CD4-positive, alpha-beta T cell treated with Interleukin-15 for 4 hours (primary cell): ENCODE measurements at regions not wholly inside any gene's neighbourhood (a gene's known extent, or its start where the extent isn't known, plus 50 kb on each side); places are given as distances from the start of the nearest gene placed in this dataset.

Experiments used
- DNase-seq: peaks from one replicate; pipeline ENCODE4 v3.0.0-alpha.2; 2020; ENCODE audit warnings: low spot score

GRCh38 chr6:105815661-105816555, 270.2 kb upstream of the PRDM1 start:
- no peak for DNase-seq

GRCh38 chr6:105814745-105815536, 271.2 kb upstream of the PRDM1 start:
- DNase-seq, result peak; percentile 16

GRCh38 chr6:105810922-105811482, 275.1 kb upstream of the PRDM1 start:
- DNase-seq, result no peak

GRCh38 chr6:105810105-105810921, 275.8 kb upstream of the PRDM1 start:
- DNase-seq, result peak; percentile 57

DNA sequence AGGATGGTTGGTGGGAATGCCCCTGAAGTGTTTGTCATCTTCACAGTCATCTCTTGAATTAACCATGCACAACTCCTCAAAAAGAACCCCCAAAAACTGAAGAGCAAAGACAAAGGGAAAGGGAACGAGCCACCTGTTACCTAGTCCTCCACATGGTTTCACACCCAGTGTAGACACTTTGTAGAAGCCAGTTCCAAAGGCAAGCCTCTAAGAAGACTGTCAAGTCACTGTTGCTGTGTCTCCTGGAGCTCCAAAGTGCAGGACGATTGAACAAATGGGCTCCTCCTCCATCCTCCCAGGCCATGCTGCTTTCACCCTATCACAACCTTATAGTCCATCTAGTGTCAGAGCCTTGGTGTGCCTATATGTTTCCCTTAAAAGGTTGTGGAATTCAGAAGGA, 277.6 kb upstream of the PRDM1 start:
- DNase-seq, result no peak

DNA sequence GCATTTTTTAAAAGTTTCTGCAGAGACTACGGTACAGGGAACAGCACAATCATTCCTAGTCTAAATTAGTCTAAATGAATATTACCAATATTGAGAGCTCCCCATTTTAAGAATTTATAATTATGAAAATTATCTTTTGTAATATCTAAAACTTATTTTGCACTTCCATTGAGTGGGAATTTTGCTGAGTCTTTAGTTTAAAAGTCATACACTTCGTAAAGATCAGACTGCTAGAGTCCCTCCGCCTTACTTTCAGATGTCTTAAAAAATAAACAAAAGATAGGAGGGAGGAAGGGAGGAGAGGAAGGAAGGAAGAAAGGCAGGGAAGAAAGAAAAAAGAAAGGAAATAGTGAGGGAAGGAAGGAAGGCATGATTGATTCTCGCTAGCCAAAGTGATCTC, 278.2 kb upstream of the PRDM1 start:
- no peak for DNase-seq

DNA sequence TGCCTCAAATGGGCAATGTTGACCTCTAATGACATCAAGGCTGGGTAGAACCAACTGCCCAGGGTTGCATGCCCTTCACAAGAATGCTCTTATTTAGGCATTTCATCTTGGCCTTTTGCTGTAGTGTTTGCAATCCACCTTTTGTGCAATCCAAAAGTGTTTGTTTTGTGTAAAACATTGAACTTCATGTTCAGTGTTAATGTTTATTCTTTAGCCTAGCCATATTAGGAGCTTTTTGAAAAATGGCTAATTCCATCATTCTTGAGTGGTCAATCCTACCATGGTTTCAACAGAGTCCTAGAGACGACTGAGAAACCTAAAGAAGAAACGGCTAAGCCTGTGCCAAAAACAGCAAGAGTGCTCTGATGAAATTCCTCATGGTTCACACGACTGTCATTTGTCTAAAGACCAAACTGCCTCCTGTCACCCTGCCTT, 279.6 kb upstream of the PRDM1 start:
- DNase-seq, result no peak

GRCh38 chr6:105805501-105806023, 280.6 kb upstream of the PRDM1 start:
- DNase-seq, result no peak

DNA sequence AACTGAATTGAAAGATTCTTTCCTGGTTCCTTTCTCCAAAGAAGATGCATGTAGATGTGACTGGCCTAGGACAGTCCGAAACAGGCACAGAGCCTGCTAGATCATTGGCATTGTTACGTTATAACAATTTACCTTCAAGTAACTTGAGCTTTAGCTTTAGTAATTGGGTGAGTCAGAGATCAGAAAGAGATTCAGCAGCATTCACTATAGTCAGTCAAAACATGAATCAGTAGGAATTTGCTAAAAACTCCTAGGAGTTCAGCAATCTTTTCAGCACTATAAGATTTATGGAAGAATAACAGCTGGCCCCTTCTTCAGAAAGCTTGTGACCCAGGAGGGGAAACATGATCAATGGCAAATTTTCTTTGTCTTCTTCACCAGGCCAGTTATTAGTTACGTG, 281.7 kb upstream of the PRDM1 start:
- DNase-seq, result no peak

DNA sequence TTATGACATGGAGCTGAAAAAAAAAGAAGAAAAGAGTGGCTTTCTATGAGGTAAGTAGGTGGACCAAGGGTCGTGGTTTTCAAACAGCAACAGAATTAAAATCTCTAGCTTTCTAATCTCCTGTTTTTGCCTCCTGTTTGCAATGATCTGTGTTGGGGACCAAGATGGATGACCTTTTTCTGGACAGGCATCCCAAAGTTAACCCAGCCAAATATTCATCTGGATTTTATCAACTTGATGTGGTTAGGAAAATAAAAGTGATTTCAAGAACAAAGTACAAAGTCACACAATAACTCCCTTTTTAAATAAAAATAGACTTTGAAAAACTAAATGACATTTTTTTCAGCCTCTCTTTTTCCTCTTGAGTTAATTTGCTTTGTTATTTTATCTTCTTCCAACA, 282.1 kb upstream of the PRDM1 start:
- DNase-seq, result no peak

DNA sequence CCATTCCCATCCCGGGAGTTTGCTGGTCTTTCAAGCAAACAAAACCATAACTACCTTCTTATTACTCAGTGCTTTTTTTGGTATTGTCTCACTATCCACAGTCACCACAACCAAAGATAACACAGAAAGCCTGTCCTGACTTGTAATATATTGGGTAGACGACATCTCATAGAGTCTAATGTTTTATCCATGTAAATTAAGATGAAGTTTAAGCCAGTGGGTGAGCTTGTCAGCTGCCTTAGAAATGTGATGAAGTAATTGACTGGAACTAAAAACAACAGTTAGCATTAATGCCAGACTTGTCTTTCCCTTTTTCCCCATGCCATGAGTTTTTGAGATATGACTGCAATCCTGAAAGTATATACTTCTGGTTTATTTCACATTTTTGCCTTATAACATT, 282.7 kb upstream of the PRDM1 start:
- no peak for DNase-seq

DNA sequence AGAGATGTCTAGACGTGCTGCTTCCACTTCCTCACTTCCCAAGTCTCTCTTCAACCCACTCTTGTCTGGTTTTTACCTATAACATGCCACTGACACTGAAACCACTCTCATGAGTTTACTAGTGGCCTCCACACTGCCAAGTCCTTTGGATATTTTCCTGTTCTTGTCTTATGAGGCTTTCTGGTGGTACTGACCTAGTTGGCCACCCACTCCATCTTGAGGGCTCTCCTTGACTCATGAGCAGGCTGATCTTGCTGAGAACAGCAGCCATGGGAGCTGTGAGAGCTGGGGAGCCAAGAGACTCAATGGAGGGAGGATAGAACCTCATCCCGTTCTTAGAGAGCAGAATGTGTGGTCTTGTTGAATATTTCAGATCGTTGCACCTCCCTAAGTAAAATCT, 283.4 kb upstream of the PRDM1 start:
- no peak for DNase-seq

DNA sequence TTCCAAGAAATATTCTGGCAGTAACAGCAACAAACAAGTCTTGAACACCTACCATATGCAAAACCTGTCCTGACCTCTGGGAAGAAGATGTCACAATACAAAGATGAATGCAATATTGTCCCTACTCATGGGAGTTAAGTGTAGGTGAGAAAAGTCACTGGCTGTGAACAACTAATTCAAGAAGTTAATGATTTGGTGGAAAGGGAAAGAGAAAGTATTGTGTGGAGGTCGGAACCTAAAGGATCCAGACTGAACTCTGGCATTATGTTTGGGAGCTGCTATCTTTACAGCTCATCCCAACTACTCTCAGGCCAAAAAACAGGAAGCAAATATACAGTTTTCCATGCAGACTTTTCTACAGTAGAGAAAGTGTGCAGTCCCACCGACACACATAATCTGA, 285.3 kb upstream of the PRDM1 start:
- no peak for DNase-seq

- no peak for DNase-seq
These were observed 285.7 kb upstream of the PRDM1 start for GRCh38 chr6:105800398-105800797.

DNA sequence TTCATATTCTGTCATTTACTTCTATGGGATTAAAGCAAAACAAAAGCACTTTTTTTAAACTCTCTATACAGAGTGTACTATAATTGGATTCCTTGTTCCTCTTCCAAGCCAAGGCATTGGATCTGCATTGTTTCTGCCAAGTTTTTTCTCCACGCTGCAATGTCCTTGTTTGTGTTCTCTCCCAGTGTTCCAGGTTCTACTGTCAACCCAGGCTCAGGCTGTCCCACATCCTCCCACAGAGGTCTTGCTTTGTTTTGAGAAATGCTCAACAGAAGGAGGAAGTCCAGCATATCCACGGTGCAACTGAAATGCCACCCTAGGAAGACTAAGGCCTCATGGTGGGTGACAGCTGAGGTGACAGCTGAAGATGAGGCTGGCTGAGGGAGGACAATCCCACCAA, 287.1 kb upstream of the PRDM1 start:
- no peak for DNase-seq

DNA sequence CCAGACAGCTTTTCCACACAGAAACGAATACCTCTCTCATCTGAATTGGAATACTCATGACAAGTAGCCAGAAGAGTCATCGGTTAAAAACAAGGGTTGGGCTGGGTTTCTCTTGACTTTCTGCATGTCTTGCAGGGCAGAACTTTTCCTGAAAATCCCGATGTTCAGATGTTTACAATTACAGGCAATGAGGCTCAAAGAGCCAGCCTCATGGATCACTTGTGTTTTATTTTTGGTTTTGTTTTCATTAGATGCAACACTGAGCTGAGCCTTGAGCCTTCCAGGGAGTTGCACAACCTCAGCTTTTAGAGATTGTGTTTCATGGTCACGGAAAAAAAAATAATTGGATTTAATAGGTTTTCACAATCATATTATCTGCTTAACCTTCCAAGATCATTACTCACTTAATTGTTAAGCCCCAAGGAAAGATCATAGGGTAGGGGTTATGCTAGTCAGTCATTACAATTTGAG, 288.1 kb upstream of the PRDM1 start:
- no peak for DNase-seq

DNA sequence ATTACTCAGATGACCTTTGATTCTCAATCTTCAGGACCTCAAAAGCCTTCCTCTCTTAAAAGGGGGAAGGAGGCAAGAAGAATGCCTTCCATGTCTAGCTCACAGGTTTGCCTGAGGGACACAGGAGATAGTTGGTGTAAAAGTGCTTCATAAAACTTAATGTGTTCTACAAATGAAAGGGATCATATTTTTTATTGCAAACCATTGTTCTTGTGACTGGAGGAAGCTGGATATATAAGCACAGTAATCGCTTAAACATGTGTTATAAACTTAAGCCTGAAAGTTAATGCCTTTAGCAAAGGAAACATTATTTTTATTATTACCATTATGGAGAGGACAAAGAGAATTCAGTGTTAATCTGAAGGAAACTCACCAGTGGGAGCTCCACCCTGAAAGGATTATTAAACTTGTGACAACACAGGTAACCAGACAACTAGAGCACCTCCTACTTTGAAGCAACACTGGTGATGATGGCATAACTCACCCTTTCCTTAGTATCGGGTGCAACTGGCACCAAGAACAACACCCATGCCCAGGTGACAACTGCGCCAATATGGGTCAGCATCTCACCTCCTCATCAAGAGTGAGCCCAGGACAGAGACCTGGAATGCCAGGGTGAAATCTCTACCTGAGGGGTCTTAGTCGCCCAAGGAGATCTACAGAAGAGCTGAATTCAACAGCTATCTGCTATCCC, 288.7 kb upstream of the PRDM1 start:
- no peak for DNase-seq

DNA sequence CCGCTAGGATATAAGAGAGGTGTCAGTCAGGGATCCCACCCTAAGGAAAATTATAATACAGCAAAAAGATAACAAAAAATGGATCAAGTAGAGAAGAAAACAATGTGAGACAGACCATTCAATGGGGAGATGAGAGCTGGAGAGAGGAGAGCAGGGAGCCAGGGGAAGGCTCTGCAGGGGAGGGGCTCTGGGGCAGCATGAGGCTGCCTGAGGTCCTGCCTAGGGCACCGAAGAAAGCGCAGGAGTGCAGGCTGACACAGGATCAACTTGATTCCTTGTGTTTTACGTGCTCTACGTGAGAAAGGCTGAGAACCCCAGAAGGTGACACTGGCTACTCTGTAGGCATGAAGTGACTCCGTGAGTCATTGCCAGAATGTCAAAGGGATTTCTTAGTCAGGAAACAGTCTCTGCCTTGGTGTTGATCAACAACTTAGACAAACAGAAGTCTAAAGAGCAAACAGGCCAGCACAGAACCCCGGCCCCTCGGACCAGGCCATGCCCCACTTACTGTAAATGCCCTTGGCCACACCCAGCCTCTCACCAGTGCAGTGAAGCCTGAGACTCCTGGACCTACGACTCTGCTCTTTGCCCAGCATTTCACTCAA, 290.1 kb upstream of the PRDM1 start:
- no peak for DNase-seq

- no peak for DNase-seq
These were observed 290.8 kb upstream of the PRDM1 start for GRCh38 chr6:105795366-105795765.

GRCh38 chr6:105794870-105795269, 291.3 kb upstream of the PRDM1 start:
- no peak for DNase-seq

GRCh38 chr6:105794239-105794638, 291.9 kb upstream of the PRDM1 start:
- no peak for DNase-seq
